Fibroblast of skin of abdomen (primary cell): ENCODE measurements at regions not wholly inside any gene's neighbourhood (a gene's known extent, or its start where the extent isn't known, plus 50 kb on each side); places are given as distances from the start of the nearest gene placed in this dataset.
A peak's percentile ranks its signal among the peaks of the same experiment; 100 is the strongest.

Experiments
- DNase-seq: peaks from one replicate; pipeline ENCODE4 v3.0.0-alpha.2; 2013

GRCh38 chr5:174293006-174293405, 247.5 kb downstream of the NSG2 start:
- DNase-seq: no peak

GRCh38 chr5:174293481-174293880, 248.0 kb downstream of the NSG2 start:
- no peak for DNase-seq

- DNase-seq: no peak
Observed at GRCh38 chr5:174294891-174295620, 249.6 kb downstream of the NSG2 start.

- DNase-seq: no peak
Observed at GRCh38 chr5:174295702-174296436, 250.4 kb downstream of the NSG2 start.

GRCh38 chr5:174300118-174300940, 254.8 kb downstream of the NSG2 start:
- DNase-seq: no peak

GRCh38 chr5:174300941-174301761, 255.6 kb downstream of the NSG2 start:
- DNase-seq: no peak

- no peak for DNase-seq
Observed at GRCh38 chr5:174301848-174302625, 256.5 kb downstream of the NSG2 start.

GRCh38 chr5:174303035-174303434, 257.5 kb downstream of the NSG2 start:
- no peak for DNase-seq

GRCh38 chr5:174303437-174304045, 258.0 kb downstream of the NSG2 start:
- DNase-seq: no peak

GRCh38 chr5:174305241-174305681, 259.8 kb downstream of the NSG2 start:
- no peak for DNase-seq

GRCh38 chr5:174306345-174307030, 261.0 kb downstream of the NSG2 start:
- DNase-seq: peak; percentile 67

- DNase-seq: no peak
Observed at GRCh38 chr5:174307031-174307408, 261.5 kb downstream of the NSG2 start.

GRCh38 chr5:174307656-174308271, 262.3 kb downstream of the NSG2 start:
- DNase-seq: no peak

GRCh38 chr5:174309131-174309795, 263.8 kb downstream of the NSG2 start:
- no peak for DNase-seq

GRCh38 chr5:174310243-174310642, 264.7 kb downstream of the NSG2 start:
- DNase-seq: no peak

GRCh38 chr5:174310706-174311105, 265.2 kb downstream of the NSG2 start:
- no peak for DNase-seq

GRCh38 chr5:174311121-174311520, 265.6 kb downstream of the NSG2 start:
- no peak for DNase-seq

- peak; percentile 62 for DNase-seq
Observed at GRCh38 chr5:174311531-174312269, 266.2 kb downstream of the NSG2 start.

GRCh38 chr5:174312270-174312617, 266.7 kb downstream of the NSG2 start:
- DNase-seq: no peak
